Fibroblast of skin of back (primary cell): ENCODE measurements at regions not wholly inside any gene's neighbourhood (a gene's known extent, or its start where the extent isn't known, plus 50 kb on each side); places are given as distances from the start of the nearest gene placed in this dataset.
"Not testable (repeated sequence)": the region's sequence is repeated elsewhere in the genome, so short reads cannot be mapped to it uniquely, and the experiment has no call there.

Source experiments
- DNase-seq: peaks from one replicate; pipeline ENCODE4 v3.0.0-alpha.2; 2013

GRCh38 chr9:110028271-110028670 is 179.7 kb downstream of the C9orf152 start:
- DNase-seq = no peak

GRCh38 chr9:110028676-110029075 is 179.3 kb downstream of the C9orf152 start:
- DNase-seq = peak; percentile 55

GRCh38 chr9:110029429-110029955 is 178.5 kb downstream of the C9orf152 start:
- peak; percentile 94 for DNase-seq

GRCh38 chr9:110029956-110030480 is 177.9 kb downstream of the C9orf152 start:
- DNase-seq = no peak

- DNase-seq = peak; percentile 92
Measured at GRCh38 chr9:110030632-110031031, 177.3 kb downstream of the C9orf152 start.

GRCh38 chr9:110031511-110032173 is 176.3 kb downstream of the C9orf152 start:
- DNase-seq = peak; percentile 91

GRCh38 chr9:110032532-110032931 is 175.4 kb downstream of the C9orf152 start:
- DNase-seq = not testable (repeated sequence)

- peak; percentile 65 for DNase-seq
Measured at GRCh38 chr9:110033869-110034268, 174.1 kb downstream of the C9orf152 start.

GRCh38 chr9:110036286-110036685 is 171.7 kb downstream of the C9orf152 start:
- no peak for DNase-seq

- DNase-seq = peak; percentile 83
Measured at GRCh38 chr9:110040788-110041187, 167.2 kb downstream of the C9orf152 start.

GRCh38 chr9:110041452-110041851 is 166.5 kb downstream of the C9orf152 start:
- DNase-seq = no peak

- DNase-seq = no peak
Measured at GRCh38 chr9:110047232-110047954, 160.6 kb downstream of the C9orf152 start.

- DNase-seq = no peak
Measured at GRCh38 chr9:110047955-110048402, 160.0 kb downstream of the C9orf152 start.

- peak; percentile 80 for DNase-seq
Measured at GRCh38 chr9:110048403-110048975, 159.5 kb downstream of the C9orf152 start.

- no peak for DNase-seq
Measured at GRCh38 chr9:110048976-110049698, 158.8 kb downstream of the C9orf152 start.

GRCh38 chr9:110049699-110050450 is 158.1 kb downstream of the C9orf152 start:
- no peak for DNase-seq

GRCh38 chr9:110050925-110051355 is 157.0 kb downstream of the C9orf152 start:
- DNase-seq = peak; percentile 97

- DNase-seq = no peak
Measured at GRCh38 chr9:110056062-110056461, 151.9 kb downstream of the C9orf152 start.

- DNase-seq = peak; percentile 47
Measured at GRCh38 chr9:110058304-110058953, 149.5 kb downstream of the C9orf152 start.

- no peak for DNase-seq
Measured at GRCh38 chr9:110059461-110059860, 148.5 kb downstream of the C9orf152 start.

- no peak for DNase-seq
Measured at GRCh38 chr9:110064803-110065202, 143.2 kb downstream of the C9orf152 start.
